Thyroid gland (tissue), 4 donors: ENCODE measurements at regions not wholly inside any gene's neighbourhood (a gene's known extent, or its start where the extent isn't known, plus 50 kb on each side); places are given as distances from the start of the nearest gene placed in this dataset.
"Not testable (repeated sequence)": the region's sequence is repeated elsewhere in the genome, so short reads cannot be mapped to it uniquely, and the experiment has no call there.

Source experiments
- DNase-seq, 2 donors: peaks; one replicate each; pipeline ENCODE4 v3.0.0-alpha.2; 2019
- H3K27ac ChIP-seq, 3 donors: fragments of 200-600 bp; sonication (generic); 1 replicate in 2 of 3; 2 replicates in 1 of 3; pipeline ENCODE4 v1.5.1; 2016 to 2019; ENCODE audit warnings: mild to moderate bottlenecking in 1 of 3, moderate library complexity in 1 of 3
- H3K27me3 ChIP-seq: fragments of 200-600 bp; sonication (generic); one replicate; pipeline ENCODE4 v1.5.1; 2019
- H3K36me3 ChIP-seq, 2 donors: fragments of 200-600 bp; sonication (generic); one replicate each; pipeline ENCODE4 v1.5.1; 2016 to 2019
- H3K4me1 ChIP-seq, 2 donors: fragments of 200-600 bp; sonication (generic); one replicate each; pipeline ENCODE4 v1.5.1; 2017 to 2019
- H3K4me3 ChIP-seq, 3 donors: fragments of 200-600 bp; sonication (generic); replicated peaks in 1 of 3; 1 replicate in 2 of 3; 2 replicates in 1 of 3; pipeline ENCODE4 v1.5.1; 2016; ENCODE audit warnings: mild to moderate bottlenecking in 1 of 3
- H3K9me3 ChIP-seq: fragments of 200-600 bp; sonication (generic); one replicate; pipeline ENCODE4 v1.5.1; 2017
- POLR2A ChIP-seq, 2 donors: fragments of 450-650 bp; IDR thresholded peaks; one replicate each; pipeline ENCODE4 v1.6.1; 2017; ENCODE audit warnings: antibody characterized with exemption in 2 of 2, mild to moderate bottlenecking in 2 of 2, moderate library complexity in 1 of 2
- WGBS, 2 donors: methylation state at CpG; one replicate each; pipeline ENCODE4 v1.1.5; 2017; 5-methylcytosine and 5-hydroxymethylcytosine counted together
- intact Hi-C: fragments of 100-400 bp; cut with DNase I; formaldehyde crosslinking; loops from one replicate; pipeline ENCODE4 v1.15.1; 2023
- TF ChIP-seq, protein P1 (sequence below), 6 experiments: fragments of 200-600 bp in 3 of 6; fragments of 450-650 bp in 3 of 6; sonication (generic) in 3 of 6; IDR thresholded peaks; one replicate each; pipeline ENCODE4 v1.5.1; 2016 to 2019; ENCODE audit warnings: antibody characterized with exemption in 6 of 6, mild to moderate bottlenecking in 2 of 6, inconsistent platforms in 1 of 6, moderate library complexity in 1 of 6

DNA sequence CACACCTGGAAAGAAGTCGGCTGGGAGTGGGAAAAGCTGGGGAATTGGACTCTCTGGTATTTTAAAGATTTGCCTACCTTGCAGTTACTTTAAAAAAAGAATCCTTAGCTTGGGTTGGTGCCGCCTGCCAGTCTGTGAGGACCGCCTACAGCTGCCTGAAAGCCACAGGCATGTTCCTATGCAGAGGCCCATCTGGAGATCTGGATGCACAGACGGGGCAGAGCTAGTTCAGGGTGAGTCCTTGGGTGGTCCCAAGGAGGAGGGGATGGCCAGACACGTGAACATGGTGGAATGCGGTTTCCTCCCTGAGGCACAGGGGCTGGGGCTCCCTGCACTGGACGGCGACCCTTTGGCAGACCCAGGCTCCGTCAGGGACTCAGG is 113.2 kb upstream of the IQSEC1 start:
- no peaks in the 10 kb centered on the region for H3K4me1 ChIP-seq
- no peak for DNase-seq
- no peak overlapping the region for H3K4me3 ChIP-seq
- TF ChIP-seq POLR2A (IDR thresholded peaks at IDR 0.05), result no peak
- TF ChIP-seq, protein P1, sequence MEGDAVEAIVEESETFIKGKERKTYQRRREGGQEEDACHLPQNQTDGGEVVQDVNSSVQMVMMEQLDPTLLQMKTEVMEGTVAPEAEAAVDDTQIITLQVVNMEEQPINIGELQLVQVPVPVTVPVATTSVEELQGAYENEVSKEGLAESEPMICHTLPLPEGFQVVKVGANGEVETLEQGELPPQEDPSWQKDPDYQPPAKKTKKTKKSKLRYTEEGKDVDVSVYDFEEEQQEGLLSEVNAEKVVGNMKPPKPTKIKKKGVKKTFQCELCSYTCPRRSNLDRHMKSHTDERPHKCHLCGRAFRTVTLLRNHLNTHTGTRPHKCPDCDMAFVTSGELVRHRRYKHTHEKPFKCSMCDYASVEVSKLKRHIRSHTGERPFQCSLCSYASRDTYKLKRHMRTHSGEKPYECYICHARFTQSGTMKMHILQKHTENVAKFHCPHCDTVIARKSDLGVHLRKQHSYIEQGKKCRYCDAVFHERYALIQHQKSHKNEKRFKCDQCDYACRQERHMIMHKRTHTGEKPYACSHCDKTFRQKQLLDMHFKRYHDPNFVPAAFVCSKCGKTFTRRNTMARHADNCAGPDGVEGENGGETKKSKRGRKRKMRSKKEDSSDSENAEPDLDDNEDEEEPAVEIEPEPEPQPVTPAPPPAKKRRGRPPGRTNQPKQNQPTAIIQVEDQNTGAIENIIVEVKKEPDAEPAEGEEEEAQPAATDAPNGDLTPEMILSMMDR (IDR thresholded peaks at IDR 0.05), result no peak
- H3K9me3 ChIP-seq, result no peaks in the 10 kb centered on the region
- WGBS, 2 donors, result 69 to 76% methylated on average over 6 to 9 of the region's 9 CpGs
- no peaks in the 10 kb centered on the region for H3K36me3 ChIP-seq
- no peak overlapping the region for H3K27ac ChIP-seq
- H3K27me3 ChIP-seq, result no peaks in the 10 kb centered on the region
- intact Hi-C loops, result no loop called here

GRCh38 chr3:13185737-13186434 is 112.7 kb upstream of the IQSEC1 start:
- no peak overlapping the region for H3K4me3 ChIP-seq
- no peak for DNase-seq
- TF ChIP-seq, protein P1 (IDR thresholded peaks at IDR 0.05), result no peak
- no peak for TF ChIP-seq POLR2A (IDR thresholded peaks at IDR 0.05)
- no peaks in the 10 kb centered on the region for H3K36me3 ChIP-seq
- no peaks in the 10 kb centered on the region for H3K9me3 ChIP-seq
- no peak overlapping the region for H3K27ac ChIP-seq
- intact Hi-C loops, result no loop called here
- H3K27me3 ChIP-seq, result no peaks in the 10 kb centered on the region
- H3K4me1 ChIP-seq, result no peaks in the 10 kb centered on the region
- WGBS, 2 donors, result 88 to 93% methylated on average over 7 of the region's 7 CpGs

DNA sequence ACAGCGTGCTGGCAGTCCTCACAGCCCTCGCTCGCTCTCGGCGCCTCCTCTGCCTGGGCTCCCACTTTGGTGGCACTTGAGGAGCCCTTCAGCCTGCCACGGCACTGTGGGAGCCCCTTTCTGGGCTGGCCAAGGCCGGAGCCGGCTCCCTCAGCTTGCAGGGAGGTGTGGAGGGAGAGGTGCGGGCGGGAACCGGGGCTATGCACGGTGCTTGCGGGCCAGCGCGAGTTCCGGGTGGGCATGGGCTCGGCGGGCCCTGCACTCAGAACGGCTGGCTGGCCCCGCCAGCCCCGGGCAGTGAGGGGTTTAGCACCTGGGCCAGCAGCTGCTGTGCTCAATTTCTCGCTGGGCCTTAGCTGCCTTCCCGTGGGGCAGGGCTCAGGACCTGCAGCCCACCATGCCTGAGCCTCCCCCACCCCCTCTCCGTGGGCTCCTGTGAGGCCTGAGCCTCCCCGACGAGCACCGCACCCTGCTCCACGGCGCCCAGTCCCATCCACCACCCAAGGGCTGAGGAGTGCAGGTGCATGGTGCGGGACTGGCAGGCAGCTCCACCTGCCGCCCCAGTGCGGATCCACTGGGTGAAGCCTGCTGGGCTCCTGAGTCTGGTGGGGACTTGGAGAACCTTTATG is 106.5 kb upstream of the IQSEC1 start:
- H3K4me1 ChIP-seq, DNase-seq, H3K9me3 ChIP-seq, H3K4me3 ChIP-seq, H3K27me3 ChIP-seq, H3K27ac ChIP-seq, H3K36me3 ChIP-seq, intact Hi-C loops: not testable (repeated sequence)
- 90 to 94% methylated on average over 17 to 19 of the region's 32 CpGs for WGBS, 2 donors

DNA sequence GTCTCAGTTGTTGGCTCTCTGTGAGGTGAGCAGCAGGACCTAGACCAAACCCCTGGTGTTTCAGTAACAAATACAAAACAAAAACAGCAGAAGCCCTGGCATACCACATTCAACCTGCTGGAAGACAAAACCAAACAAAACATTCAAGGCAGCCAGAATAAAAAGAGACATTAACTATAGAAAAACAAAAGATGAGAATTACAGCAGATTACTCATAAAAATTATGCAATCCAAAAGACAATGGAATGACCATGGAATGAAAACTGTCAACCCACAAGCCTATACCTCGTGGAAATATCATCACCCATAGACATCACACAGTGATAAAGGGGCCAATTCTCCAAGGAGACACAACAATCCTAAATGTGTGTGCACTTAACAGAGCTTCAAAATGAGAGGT is 106.0 kb upstream of the IQSEC1 start:
- no peak overlapping the region for H3K27ac ChIP-seq
- intact Hi-C loops, result no loop called here
- no peaks in the 10 kb centered on the region for H3K27me3 ChIP-seq
- H3K4me3 ChIP-seq, result no peak overlapping the region
- no peaks in the 10 kb centered on the region for H3K4me1 ChIP-seq
- no peaks in the 10 kb centered on the region for H3K36me3 ChIP-seq
- no peaks in the 10 kb centered on the region for H3K9me3 ChIP-seq
- 82 to 84% methylated on average over 1 of the region's 1 CpG for WGBS, 2 donors
- TF ChIP-seq, protein P1 (IDR thresholded peaks at IDR 0.05), result no peak
- no peak for TF ChIP-seq POLR2A (IDR thresholded peaks at IDR 0.05)
- DNase-seq, result no peak

DNA sequence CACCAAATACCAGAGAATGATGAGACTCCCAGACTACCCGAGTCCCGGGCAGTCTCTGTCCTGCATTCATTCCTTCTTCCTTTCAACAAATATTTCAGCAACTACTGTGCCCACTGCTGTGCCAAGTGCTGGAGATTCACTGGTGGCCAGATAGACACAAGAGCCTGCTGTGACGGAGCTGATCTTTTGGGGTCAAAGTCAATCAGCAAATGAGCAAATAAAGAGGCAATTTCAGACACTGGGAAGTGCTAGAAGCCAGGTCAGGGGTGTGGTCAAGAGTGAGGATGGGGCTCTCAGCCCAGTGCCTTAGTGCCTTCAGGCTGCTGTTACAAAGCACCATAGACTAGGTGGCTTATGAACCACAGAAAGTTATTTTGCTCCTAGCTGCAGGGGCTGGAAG is 104.9 kb upstream of the IQSEC1 start:
- H3K36me3 ChIP-seq, result no peaks in the 10 kb centered on the region

More for the DNA sequence above, 104.9 kb upstream of the IQSEC1 start:
- WGBS, 2 donors, result 88 to 95% methylated on average over 3 of the region's 3 CpGs
- intact Hi-C loops, result no loop called here
- no peaks in the 10 kb centered on the region for H3K9me3 ChIP-seq
- H3K27me3 ChIP-seq, result no peaks in the 10 kb centered on the region
- H3K4me3 ChIP-seq, result no peak overlapping the region
- no peak for TF ChIP-seq POLR2A (IDR thresholded peaks at IDR 0.05)
- TF ChIP-seq, protein P1 (IDR thresholded peaks at IDR 0.05), result no peak
- DNase-seq, result no peak
- no peak overlapping the region for H3K27ac ChIP-seq
- no peaks in the 10 kb centered on the region for H3K4me1 ChIP-seq
